ENCODE measurements at regions not wholly inside any gene's neighbourhood (a gene's known extent, or its start where the extent isn't known, plus 50 kb on each side); places are given as distances from the start of the nearest gene placed in this dataset.

GRCh38 chr13:104321756-104322155, 1255.5 kb upstream of the SLC10A2 start:
- no peaks in the 10 kb centered on the region for H3K36me3 ChIP-seq (ENCODE audit: insufficient read depth, insufficient read length, low read length)
- H3K27me3 ChIP-seq (ENCODE audit: insufficient read depth, insufficient read length), result no peaks in the 10 kb centered on the region
- TF ChIP-seq SUZ12 (IDR thresholded peaks at IDR 0.05; ENCODE audit: extremely low read depth, insufficient read depth, insufficient read length), result no peak
- TF ChIP-seq YY1 (IDR thresholded peaks at IDR 0.05; ENCODE audit: insufficient read depth, insufficient read length), result no peak
- no peak for TF ChIP-seq ZNF274 (IDR thresholded peaks at IDR 0.05; ENCODE audit: low read depth, low read length)
- no peak overlapping the region for H3K4me3 ChIP-seq (ENCODE audit: insufficient read length, low read depth)
- H3K9ac ChIP-seq (ENCODE audit: insufficient read length, low read depth), result no peak overlapping the region
- H3K9me3 ChIP-seq (ENCODE audit: insufficient read depth, low read length), result no peaks in the 10 kb centered on the region
- H3K4me1 ChIP-seq (ENCODE audit: insufficient read depth, insufficient read length), result no peaks in the 10 kb centered on the region
- no peak for DNase-seq (ENCODE audit: low read depth, low spot score)

DNA sequence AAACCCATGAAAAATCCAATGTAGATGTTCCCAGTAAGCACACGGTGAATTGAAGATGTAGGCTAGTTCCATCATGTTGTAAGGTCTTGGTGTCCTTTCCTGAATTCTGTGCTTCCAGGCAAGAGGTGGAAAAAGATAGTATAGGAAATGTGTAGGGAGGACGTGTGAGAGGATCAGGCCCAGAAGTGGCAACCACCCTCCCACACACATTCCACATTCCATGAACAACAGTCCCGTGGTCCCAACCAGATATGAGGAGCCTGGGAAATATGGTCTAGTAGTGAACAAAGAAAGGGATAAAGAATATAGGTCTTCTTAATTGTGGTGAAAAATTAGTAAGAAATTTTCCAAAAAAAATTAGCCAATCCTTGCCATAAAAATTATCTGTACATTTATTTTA, 1254.2 kb upstream of the SLC10A2 start:
- H3K36me3 ChIP-seq (ENCODE audit: insufficient read depth, insufficient read length, low read length), result no peaks in the 10 kb centered on the region
- no peaks in the 10 kb centered on the region for H3K9me3 ChIP-seq (ENCODE audit: insufficient read depth, low read length)
- no peaks in the 10 kb centered on the region for H3K4me1 ChIP-seq (ENCODE audit: insufficient read depth, insufficient read length)
- no peak for TF ChIP-seq ZNF274 (IDR thresholded peaks at IDR 0.05; ENCODE audit: low read depth, low read length)
- no peak for TF ChIP-seq SUZ12 (IDR thresholded peaks at IDR 0.05; ENCODE audit: extremely low read depth, insufficient read depth, insufficient read length)
- TF ChIP-seq YY1 (IDR thresholded peaks at IDR 0.05; ENCODE audit: insufficient read depth, insufficient read length), result no peak
- H3K9ac ChIP-seq (ENCODE audit: insufficient read length, low read depth), result no peak overlapping the region
- no peaks in the 10 kb centered on the region for H3K27me3 ChIP-seq (ENCODE audit: insufficient read depth, insufficient read length)
- DNase-seq (ENCODE audit: low read depth, low spot score), result no peak
- H3K4me3 ChIP-seq (ENCODE audit: insufficient read length, low read depth), result no peak overlapping the region

DNA sequence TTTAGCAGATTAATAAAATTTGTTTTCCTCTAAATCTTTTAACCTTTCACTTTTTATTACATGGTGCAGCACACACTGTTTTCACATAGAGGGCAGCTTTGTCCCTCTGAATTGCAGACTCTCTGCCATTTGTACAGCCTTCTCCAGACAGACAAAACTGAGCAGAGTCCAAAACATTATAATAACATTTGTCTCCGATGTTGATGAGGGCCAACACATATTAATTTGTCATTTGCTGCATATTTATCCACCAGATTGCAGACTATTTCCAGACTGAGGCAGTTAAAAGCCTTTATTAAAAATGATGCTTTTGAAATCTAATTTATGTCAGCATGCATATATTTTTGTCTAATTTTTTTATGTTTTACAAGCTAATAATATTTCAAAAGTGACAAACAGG, 1251.9 kb upstream of the SLC10A2 start:
- no peaks in the 10 kb centered on the region for H3K36me3 ChIP-seq (ENCODE audit: insufficient read depth, insufficient read length, low read length)
- H3K27me3 ChIP-seq (ENCODE audit: insufficient read depth, insufficient read length), result no peaks in the 10 kb centered on the region
- no peaks in the 10 kb centered on the region for H3K9me3 ChIP-seq (ENCODE audit: insufficient read depth, low read length)
- TF ChIP-seq YY1 (IDR thresholded peaks at IDR 0.05; ENCODE audit: insufficient read depth, insufficient read length) (no peak), SUZ12 (IDR thresholded peaks at IDR 0.05; ENCODE audit: extremely low read depth, insufficient read depth, insufficient read length) (no peak)
- no peak overlapping the region for H3K9ac ChIP-seq (ENCODE audit: insufficient read length, low read depth)
- DNase-seq (ENCODE audit: low read depth, low spot score), result no peak
- H3K4me1 ChIP-seq (ENCODE audit: insufficient read depth, insufficient read length), result no peaks in the 10 kb centered on the region
- no peak overlapping the region for H3K4me3 ChIP-seq (ENCODE audit: insufficient read length, low read depth)

DNA sequence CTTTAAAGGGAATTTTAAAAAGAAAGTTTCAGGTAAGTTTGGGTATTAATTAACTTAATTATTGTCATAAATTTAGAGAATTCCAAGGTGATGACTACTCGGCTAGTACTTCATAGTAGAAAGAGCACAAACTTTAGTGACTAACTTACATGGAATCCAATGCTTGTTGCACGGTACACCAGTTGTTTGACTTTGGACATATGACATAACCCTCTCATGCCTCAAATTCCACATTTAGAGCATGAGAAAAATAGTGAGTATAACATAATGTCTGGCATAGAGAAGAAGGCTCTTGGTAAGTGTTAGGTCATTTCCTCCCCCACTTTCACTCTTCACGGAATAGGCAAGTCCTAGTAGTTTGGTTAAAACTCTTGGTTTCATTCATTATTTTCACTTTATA, 1249.4 kb upstream of the SLC10A2 start:
- DNase-seq (ENCODE audit: low read depth, low spot score), result no peak

DNA sequence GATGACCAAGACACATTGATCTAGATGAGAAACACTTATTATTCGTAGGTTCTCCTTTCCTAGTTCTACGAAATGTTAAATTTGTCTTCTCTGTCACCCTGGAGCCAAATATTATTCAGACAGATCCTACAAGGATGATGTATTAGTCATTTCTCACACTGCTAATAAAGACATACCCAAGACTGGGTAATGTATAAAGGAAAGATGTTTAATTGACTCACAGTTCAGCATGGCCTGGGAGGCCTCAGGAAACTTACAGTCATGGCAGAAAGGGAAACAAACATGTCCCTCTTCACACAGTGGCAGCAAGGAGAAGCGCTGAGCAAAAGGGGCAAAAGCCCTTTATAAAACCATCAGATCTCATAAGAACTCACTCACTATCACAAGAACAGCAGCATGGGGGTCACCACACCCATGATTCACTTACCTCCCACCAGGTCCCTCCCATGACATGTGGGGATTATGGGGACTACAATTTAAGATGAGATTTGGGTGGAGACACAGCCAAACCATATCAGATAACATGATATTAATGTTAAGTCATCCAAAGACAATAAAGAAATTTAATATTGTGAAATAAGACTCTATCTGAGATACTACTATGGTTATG, 1248.8 kb upstream of the SLC10A2 start:
- Histone ChIP-seq H3K4me1 (ENCODE audit: insufficient read depth, insufficient read length) (no peaks in the 10 kb centered on the region), H3K36me3 (ENCODE audit: insufficient read depth, insufficient read length, low read length) (no peaks in the 10 kb centered on the region), H3K9me3 (ENCODE audit: insufficient read depth, low read length) (no peaks in the 10 kb centered on the region), H3K4me3 (ENCODE audit: insufficient read length, low read depth) (no peak overlapping the region), H3K27me3 (ENCODE audit: insufficient read depth, insufficient read length) (no peaks in the 10 kb centered on the region), H3K9ac (ENCODE audit: insufficient read length, low read depth) (no peak overlapping the region)
- TF ChIP-seq ZNF274 (IDR thresholded peaks at IDR 0.05; ENCODE audit: low read depth, low read length), result no peak
- no peak for TF ChIP-seq SUZ12 (IDR thresholded peaks at IDR 0.05; ENCODE audit: extremely low read depth, insufficient read depth, insufficient read length)
- no peak for TF ChIP-seq YY1 (IDR thresholded peaks at IDR 0.05; ENCODE audit: insufficient read depth, insufficient read length)
- DNase-seq (ENCODE audit: low read depth, low spot score), result no peak

More for the DNA sequence above, 1249.4 kb upstream of the SLC10A2 start:
- TF ChIP-seq ZNF274 (IDR thresholded peaks at IDR 0.05; ENCODE audit: low read depth, low read length), result no peak
- TF ChIP-seq YY1 (IDR thresholded peaks at IDR 0.05; ENCODE audit: insufficient read depth, insufficient read length), result no peak
- TF ChIP-seq SUZ12 (IDR thresholded peaks at IDR 0.05; ENCODE audit: extremely low read depth, insufficient read depth, insufficient read length), result no peak
- Histone ChIP-seq H3K4me1 (ENCODE audit: insufficient read depth, insufficient read length) (no peaks in the 10 kb centered on the region), H3K9ac (ENCODE audit: insufficient read length, low read depth) (no peak overlapping the region), H3K4me3 (ENCODE audit: insufficient read length, low read depth) (no peak overlapping the region), H3K36me3 (ENCODE audit: insufficient read depth, insufficient read length, low read length) (no peaks in the 10 kb centered on the region), H3K9me3 (ENCODE audit: insufficient read depth, low read length) (no peaks in the 10 kb centered on the region), H3K27me3 (ENCODE audit: insufficient read depth, insufficient read length) (no peaks in the 10 kb centered on the region)

DNA sequence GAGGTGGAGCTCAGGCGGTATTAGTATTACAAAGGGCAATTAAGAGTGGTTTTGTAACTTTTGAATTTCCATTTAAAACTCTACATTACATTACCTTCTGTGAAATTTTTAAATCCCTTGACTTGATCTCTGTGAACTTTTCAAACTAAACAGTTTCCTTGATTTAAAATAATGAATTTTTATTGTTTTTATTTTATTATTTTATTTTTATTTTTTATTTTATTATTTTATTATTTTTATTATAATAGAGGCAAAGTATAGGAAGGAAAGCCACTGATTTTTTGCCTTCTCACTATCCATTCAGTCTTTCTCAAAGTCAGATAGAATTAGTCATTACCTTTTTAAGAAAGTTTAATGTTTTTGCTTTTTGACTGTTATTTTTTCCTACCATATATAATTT, 1248.1 kb upstream of the SLC10A2 start:
- no peak for DNase-seq (ENCODE audit: low read depth, low spot score)
- Histone ChIP-seq H3K9me3 (ENCODE audit: insufficient read depth, low read length) (no peaks in the 10 kb centered on the region), H3K27me3 (ENCODE audit: insufficient read depth, insufficient read length) (no peaks in the 10 kb centered on the region), H3K4me1 (ENCODE audit: insufficient read depth, insufficient read length) (no peaks in the 10 kb centered on the region), H3K4me3 (ENCODE audit: insufficient read length, low read depth) (no peak overlapping the region), H3K36me3 (ENCODE audit: insufficient read depth, insufficient read length, low read length) (no peaks in the 10 kb centered on the region), H3K9ac (ENCODE audit: insufficient read length, low read depth) (no peak overlapping the region)
- no peak for TF ChIP-seq SUZ12 (IDR thresholded peaks at IDR 0.05; ENCODE audit: extremely low read depth, insufficient read depth, insufficient read length)
- TF ChIP-seq ZNF274 (IDR thresholded peaks at IDR 0.05; ENCODE audit: low read depth, low read length), result no peak
- TF ChIP-seq YY1 (IDR thresholded peaks at IDR 0.05; ENCODE audit: insufficient read depth, insufficient read length), result no peak

GRCh38 chr13:104310861-104311260, 1244.6 kb upstream of the SLC10A2 start:
- Histone ChIP-seq H3K36me3 (ENCODE audit: insufficient read depth, insufficient read length, low read length) (no peaks in the 10 kb centered on the region), H3K27me3 (ENCODE audit: insufficient read depth, insufficient read length) (no peaks in the 10 kb centered on the region), H3K4me3 (ENCODE audit: insufficient read length, low read depth) (no peak overlapping the region), H3K9me3 (ENCODE audit: insufficient read depth, low read length) (no peaks in the 10 kb centered on the region), H3K9ac (ENCODE audit: insufficient read length, low read depth) (no peak overlapping the region), H3K4me1 (ENCODE audit: insufficient read depth, insufficient read length) (no peaks in the 10 kb centered on the region)
- TF ChIP-seq SUZ12 (IDR thresholded peaks at IDR 0.05; ENCODE audit: extremely low read depth, insufficient read depth, insufficient read length) (no peak), ZNF274 (IDR thresholded peaks at IDR 0.05; ENCODE audit: low read depth, low read length) (no peak), YY1 (IDR thresholded peaks at IDR 0.05; ENCODE audit: insufficient read depth, insufficient read length) (no peak)
- DNase-seq (ENCODE audit: low read depth, low spot score), result no peak
